HPDE6-E6E7 (cell line): ENCODE measurements at regions not wholly inside any gene's neighbourhood (a gene's known extent, or its start where the extent isn't known, plus 50 kb on each side); places are given as distances from the start of the nearest gene placed in this dataset.

Experiments used
- DNase-seq: peaks from one replicate; pipeline ENCODE4 v3.0.0; 2011; ENCODE audit warnings: missing footprints; ENCODE audit errors: extremely low spot score

DNA sequence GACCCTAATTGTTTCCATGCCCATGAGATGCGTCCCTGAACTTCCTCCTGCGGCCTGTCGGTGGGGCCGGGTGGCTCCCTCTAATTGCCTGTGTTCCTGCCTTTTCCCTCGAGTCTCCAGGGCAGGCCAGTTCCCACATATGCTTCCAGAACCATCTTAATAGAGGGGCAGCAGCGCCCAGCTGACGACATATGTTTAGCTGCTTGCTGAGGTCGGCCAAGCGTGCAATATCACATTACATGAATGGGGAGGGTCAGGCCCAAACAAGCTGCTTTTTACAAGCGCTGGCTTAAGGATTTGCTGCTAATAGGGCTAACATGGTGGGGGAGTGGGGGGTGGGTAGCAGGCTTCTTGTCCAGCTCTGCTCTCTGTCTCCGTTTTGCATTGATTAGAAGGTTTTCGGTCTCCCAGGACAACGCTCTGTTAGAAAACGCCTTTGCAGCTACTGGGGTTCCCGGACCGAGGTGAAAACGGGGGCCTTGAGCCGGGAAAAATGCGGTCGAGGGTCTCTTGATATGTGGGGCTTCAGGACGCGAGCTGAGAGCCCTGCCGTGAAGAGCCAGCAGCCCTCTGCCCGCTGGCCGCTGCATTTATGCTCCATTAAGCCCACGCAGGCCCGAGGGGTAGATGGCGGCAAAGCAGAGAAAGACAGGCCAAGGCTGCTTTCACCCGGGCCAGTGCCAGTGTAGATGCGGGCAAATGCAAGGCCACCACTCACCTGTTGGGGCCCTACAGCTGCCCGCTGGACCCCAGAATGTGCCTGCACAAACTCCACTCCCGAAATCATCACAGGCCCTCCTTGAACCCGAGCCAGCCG, 308.5 kb downstream of the BMP7 start:
- DNase-seq = no peak

DNA sequence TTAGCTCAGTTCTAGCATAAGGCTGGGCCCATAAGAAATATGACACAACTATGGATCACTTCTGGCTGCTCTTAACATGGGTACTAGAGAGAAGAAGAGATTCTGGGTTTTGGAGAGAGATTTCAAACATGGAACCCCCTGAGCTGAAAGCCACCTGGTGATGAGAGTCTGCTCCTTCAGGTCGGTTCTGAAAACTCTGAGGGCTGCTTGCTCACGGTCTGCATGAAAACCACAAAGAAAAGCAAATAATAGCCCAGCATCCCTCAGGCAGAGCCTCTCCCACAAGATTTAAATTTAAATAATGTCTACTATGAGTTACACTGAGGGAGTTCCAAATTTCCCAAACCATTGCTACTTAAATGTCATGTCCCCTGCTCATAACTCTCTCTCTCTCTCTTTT, 301.5 kb downstream of the BMP7 start:
- DNase-seq = no peak

DNA sequence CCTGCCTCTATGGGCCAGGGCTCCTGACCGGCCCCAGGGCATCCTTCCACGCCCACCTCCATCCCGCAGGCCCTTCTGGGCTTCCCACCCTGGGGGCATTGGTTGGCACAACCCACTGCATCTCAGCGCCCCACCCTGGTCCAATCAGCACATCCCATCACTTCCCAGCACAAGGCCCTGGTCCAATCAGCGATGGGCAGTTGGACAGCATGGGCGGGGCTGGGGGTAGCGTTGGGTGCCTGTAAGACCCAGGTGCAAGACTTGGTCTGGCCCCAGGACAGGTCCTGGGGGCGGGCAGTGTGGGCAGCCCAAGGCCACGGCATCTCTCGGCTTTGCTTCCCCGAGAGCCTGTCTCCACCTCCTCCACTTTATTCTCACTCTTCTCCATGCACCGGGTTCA, 298.5 kb downstream of the BMP7 start:
- DNase-seq = no peak

- DNase-seq = no peak
Observed at GRCh38 chr20:56968376-56969048, 297.9 kb downstream of the BMP7 start.

GRCh38 chr20:56974499-56975250, 291.8 kb downstream of the BMP7 start:
- peak; percentile 54 for DNase-seq

- DNase-seq = no peak
Observed at GRCh38 chr20:56975838-56976237, 290.6 kb downstream of the BMP7 start.

GRCh38 chr20:56976336-56976735, 290.1 kb downstream of the BMP7 start:
- DNase-seq = no peak

- no peak for DNase-seq
Observed at GRCh38 chr20:56978475-56978874, 288.0 kb downstream of the BMP7 start.

- no peak for DNase-seq
Observed at GRCh38 chr20:56979125-56979524, 287.3 kb downstream of the BMP7 start.

DNA sequence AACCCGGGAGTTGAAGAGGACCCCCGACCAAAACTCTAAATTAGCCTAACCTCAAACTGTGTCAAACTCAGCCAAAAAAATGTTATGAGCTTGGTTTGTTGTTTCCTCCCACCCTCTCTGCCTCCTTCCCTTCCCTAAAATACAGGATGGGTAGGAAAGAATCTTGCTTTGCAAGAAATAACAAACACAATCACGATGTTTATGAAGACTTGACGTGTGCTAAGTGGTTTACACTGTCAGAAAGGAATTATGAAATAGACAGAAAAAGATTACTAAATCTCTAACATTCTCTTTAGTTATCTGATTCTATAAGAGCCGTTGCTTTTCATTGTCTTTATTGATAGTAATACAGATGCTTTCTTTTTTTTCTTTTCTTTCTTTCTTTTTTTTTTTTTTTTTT, 285.1 kb downstream of the BMP7 start:
- DNase-seq = no peak

DNA sequence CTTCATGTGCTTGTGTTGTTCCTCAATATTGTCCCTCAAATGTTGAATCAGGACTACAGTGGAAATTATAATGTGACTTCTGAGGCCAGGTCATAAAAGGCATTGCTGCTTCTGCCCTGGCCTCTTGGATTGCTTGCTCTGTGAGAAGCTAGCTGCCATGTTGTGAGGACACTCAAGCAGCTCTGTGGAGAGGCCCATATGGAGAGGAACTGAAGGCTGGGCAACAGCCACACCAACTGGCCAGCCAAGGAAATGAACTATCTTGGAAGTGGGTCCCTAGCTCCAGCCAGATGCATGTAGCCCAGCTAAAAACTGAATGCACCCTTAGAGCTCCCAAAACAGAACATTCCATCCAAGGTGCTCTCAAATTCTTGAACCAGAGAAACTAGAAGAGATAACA, 282.6 kb downstream of the BMP7 start:
- no peak for DNase-seq

GRCh38 chr20:56985066-56985685, 281.3 kb downstream of the BMP7 start:
- DNase-seq = peak; percentile 46

DNA sequence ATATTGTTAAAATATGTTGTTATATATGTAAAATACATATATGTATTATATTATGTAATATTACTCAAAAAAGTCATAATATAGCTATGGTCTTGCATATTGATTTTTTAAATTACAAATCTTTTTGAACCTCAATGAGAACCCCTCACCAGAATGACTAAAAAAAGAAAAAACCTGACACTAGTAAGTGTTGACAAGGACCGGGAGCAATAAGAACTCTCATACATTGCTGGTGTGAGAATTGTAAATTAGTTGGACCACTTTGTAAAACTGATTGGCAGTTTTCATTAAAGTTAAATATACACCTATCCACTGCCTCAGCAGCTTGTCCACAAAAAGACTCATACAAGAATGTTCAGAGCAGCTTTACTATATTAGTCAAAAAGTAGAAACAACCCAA, 280.0 kb downstream of the BMP7 start:
- no peak for DNase-seq

DNA sequence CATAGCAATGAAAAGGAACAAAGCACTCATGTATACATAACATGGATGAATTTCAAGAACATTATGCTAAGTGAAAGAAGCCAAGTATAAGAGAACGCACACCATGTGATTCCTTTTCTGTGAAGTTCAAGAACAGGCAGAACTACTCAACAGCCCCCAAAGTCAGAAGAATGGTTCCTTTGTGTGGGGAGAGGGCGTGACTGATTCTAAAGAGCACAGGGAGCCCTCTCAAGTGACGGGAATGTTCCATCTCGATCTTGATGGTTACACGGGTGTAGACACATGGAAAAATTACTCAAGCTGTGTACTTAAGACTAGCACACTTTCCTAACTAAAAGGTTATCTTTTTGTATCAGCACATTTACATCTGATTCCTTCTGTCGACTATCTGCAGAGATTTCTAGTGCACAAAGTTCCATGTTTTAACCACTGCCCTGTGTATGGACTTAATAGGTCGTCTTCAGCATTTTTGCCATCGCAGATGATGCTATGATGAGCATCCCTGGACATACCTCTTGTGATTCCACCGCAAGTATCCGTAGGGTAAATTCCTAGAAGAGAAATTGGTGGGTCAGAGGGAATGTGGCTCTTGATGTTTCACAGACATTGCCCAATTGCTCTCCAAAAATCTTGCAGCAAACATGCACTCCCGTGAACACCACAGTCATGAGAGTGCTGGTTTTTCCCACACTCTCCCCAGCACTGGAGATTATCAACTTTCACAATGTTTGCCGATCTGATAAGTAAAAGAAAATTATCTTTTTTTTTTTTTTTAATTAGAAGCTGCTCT, 279.3 kb downstream of the BMP7 start:
- no peak for DNase-seq

DNA sequence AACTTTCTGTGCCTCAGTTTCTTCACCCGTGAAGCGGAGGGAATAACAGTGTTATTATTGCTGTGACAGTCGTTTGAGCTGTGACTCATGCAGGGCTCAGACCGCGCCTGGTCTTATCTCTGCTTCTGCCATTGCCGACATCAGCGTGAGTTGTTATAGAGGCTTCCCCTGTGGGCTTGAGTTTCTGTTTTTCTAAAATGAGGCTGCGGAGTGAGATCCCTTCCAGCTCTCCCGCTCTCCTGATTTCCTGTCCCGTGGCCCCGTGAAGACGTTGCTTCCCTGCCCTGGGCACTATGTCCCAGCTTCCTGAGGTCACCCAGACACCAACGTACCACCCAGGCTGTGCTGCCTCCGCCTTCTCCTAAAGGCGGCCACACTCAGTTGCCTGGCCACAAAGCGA, 278.5 kb downstream of the BMP7 start:
- no peak for DNase-seq

DNA sequence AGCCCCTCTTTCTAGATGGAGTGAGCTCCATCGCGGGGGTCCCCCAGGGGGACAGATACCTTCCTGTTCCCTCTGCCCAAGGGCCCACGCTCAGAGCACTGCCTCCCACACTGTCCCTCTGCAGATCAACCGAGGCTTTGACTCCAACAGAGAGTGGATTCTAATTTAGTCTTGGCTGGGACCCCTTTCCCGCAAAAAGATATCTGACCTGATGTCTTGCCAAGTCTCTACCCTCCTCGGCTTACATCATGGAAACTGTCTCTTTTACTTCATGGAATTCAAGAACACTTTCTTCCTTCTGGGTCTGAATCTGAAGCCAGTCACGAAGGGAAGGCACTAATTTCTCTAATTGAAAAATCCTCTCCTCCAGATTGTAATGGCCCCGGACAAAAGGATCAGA, 278.0 kb downstream of the BMP7 start:
- DNase-seq = no peak

DNA sequence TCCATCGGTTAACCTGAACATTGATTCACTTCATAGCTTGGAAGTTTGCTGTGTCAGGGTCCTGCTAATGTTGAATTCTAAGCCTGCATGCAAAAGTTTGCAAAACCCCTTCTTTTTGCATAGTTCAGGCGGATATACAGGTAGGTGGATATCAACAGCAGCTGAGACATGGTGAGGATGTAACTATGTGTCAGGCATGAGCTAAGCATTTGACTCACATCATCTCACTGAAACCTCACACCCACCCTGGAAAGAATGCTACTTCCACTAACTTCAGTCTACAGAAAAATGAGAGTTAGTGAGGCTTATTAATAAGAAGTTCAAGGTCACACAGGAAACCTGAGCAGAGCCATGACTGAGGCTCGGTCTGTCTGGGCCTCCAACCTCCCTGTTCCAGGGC, 276.9 kb downstream of the BMP7 start:
- no peak for DNase-seq

- DNase-seq = no peak
Observed at GRCh38 chr20:56993020-56993559, 273.4 kb downstream of the BMP7 start.

- no peak for DNase-seq
Observed at GRCh38 chr20:56994006-56994405, 272.4 kb downstream of the BMP7 start.

- no peak for DNase-seq
Observed at GRCh38 chr20:56995149-56995548, 271.3 kb downstream of the BMP7 start.

GRCh38 chr20:56995635-56996075, 270.8 kb downstream of the BMP7 start:
- peak; percentile 70 for DNase-seq
